Vagina (tissue), 2 donors: ENCODE measurements at regions not wholly inside any gene's neighbourhood (a gene's known extent, or its start where the extent isn't known, plus 50 kb on each side); places are given as distances from the start of the nearest gene placed in this dataset.

Experiments used
- CTCF ChIP-seq, 3 experiments: fragments of 450-650 bp in 2 of 3; fragments of 200-600 bp in 1 of 3; sonication (generic) in 1 of 3; IDR thresholded peaks; one replicate each; pipeline ENCODE4 v1.5.1; 2017 to 2019; ENCODE audit warnings: antibody characterized with exemption in 3 of 3, mild to moderate bottlenecking in 2 of 3, moderate library complexity in 2 of 3
- POLR2A ChIP-seq, 2 donors: fragments of 450-650 bp; IDR thresholded peaks; one replicate each; pipeline ENCODE4 v1.6.1; 2017; ENCODE audit warnings: antibody characterized with exemption in 2 of 2, mild to moderate bottlenecking in 2 of 2, moderate library complexity in 2 of 2
- POLR2AphosphoS5 ChIP-seq, 2 donors: sonication (generic); formaldehyde crosslinking; IDR thresholded peaks; one replicate each; pipeline ENCODE4 v1.9.0; 2017; ENCODE audit warnings: antibody characterized with exemption in 2 of 2, mild to moderate bottlenecking in 2 of 2, low read depth in 1 of 2; ENCODE audit not compliant: insufficient read depth in 1 of 2

- TF ChIP-seq CTCF (IDR thresholded peaks at IDR 0.05) (no peak), POLR2A (IDR thresholded peaks at IDR 0.05) (no peak), POLR2AphosphoS5 (IDR thresholded peaks at IDR 0.05; ENCODE audit: insufficient read depth in 1 of 2, low read depth in 1 of 2) (no peak)
These were observed 93.0 kb downstream of the SLC35B3 start for GRCh38 chr6:8342241-8342819.
